ENCODE measurements at regions not wholly inside any gene's neighbourhood (a gene's known extent, or its start where the extent isn't known, plus 50 kb on each side); places are given as distances from the start of the nearest gene placed in this dataset.
"Not testable (repeated sequence)": the region's sequence is repeated elsewhere in the genome, so short reads cannot be mapped to it uniquely, and the experiment has no call there.

DNA sequence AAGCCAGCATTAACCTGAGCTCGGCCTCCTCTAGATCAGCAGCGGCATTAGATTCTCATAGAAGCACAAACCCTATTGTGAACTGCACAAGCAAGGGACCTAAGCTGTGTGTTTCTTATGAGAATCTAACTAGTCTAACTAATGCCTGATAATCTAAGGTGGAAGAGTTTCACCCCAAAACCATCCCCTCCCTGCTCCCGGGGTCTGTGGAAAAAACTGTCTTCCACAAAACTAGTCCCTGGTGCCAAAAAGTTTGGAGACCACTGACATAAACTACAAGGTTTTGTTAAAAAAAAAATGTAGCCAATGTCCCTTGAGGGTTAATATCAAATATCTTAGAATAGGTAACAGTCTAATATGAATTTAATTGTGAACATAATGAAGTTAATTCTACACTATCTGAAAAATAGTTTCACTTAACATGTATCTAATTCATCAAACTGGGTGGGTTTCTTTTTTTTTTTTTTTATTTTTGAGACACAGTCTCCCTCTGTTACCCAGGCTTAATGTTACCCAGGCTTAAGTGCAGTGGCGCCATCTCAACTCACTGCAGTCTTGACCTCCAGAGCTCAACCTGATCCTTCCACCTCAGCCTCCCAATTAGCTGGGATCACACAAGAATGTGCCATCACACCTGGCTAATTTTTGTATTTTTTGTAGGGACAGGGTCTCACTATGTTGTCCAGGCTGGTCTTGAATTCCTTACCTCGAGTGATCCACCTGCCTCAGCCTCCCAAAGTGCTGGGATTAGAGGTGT lies 4752.2 kb upstream of the OR11H1 start:
- H3K4me2 ChIP-seq (ENCODE audit: control insufficient read depth, insufficient read depth); POLR2A ChIA-PET; SMC1A ChIA-PET (ENCODE audit: uncharacterized antibody, unreplicated experiment); RAD21 ChIA-PET (ENCODE audit: unreplicated experiment); H3K4me3 ChIP-seq; H3K79me2 ChIP-seq (ENCODE audit: control insufficient read depth, insufficient read depth, low read length); H3K36me3 ChIP-seq (ENCODE audit: control insufficient read depth in 2 of 2, insufficient read depth in 2 of 2, low read length in 1 of 2); BruUV-seq (replicated peaks); H2AFZ ChIP-seq (ENCODE audit: control insufficient read depth, low read depth, low read length); H3K27ac ChIP-seq (ENCODE audit: control insufficient read depth, insufficient read depth); H3K4me1 ChIP-seq (ENCODE audit: control insufficient read depth, insufficient read depth, low read length); CTCF ChIA-PET; intact Hi-C loops (cut with micrococcal nuclease; ENCODE audit: unreplicated experiment); DNase-seq (ENCODE audit: low read depth, low spot score); ATAC-seq; H3K9me3 ChIP-seq (replicated peaks; ENCODE audit: control insufficient read depth, insufficient read depth, low read length); H3K9ac ChIP-seq (ENCODE audit: control insufficient read depth, insufficient read depth, low read length); H4K20me1 ChIP-seq (ENCODE audit: control insufficient read depth, insufficient read depth); in situ Hi-C loops (cut with MboI); H3K27me3 ChIP-seq (replicated peaks in 1 of 2; ENCODE audit: control insufficient read depth in 2 of 2, insufficient read depth in 2 of 2, low read length in 1 of 2); FAIRE-seq: not testable (repeated sequence)
- 12% methylated on average over 5 of the region's 5 CpGs for WGBS (ENCODE audit: insufficient coverage, insufficient replicate concordance, low lambda C conversion rate, missing lambda C conversion rate)

GRCh38 chr22:10776358-10776729 lies 4751.6 kb upstream of the OR11H1 start:
- H3K27ac ChIP-seq (ENCODE audit: control insufficient read depth, insufficient read depth); intact Hi-C loops (cut with micrococcal nuclease; ENCODE audit: unreplicated experiment); H3K27me3 ChIP-seq (replicated peaks in 1 of 2; ENCODE audit: control insufficient read depth in 2 of 2, insufficient read depth in 2 of 2, low read length in 1 of 2); H3K4me1 ChIP-seq (ENCODE audit: control insufficient read depth, insufficient read depth, low read length); ATAC-seq; H3K4me2 ChIP-seq (ENCODE audit: control insufficient read depth, insufficient read depth); POLR2A ChIA-PET; H3K9ac ChIP-seq (ENCODE audit: control insufficient read depth, insufficient read depth, low read length); H3K4me3 ChIP-seq; BruUV-seq (replicated peaks); SMC1A ChIA-PET (ENCODE audit: uncharacterized antibody, unreplicated experiment); DNase-seq (ENCODE audit: low read depth, low spot score); RAD21 ChIA-PET (ENCODE audit: unreplicated experiment); H4K20me1 ChIP-seq (ENCODE audit: control insufficient read depth, insufficient read depth); H3K36me3 ChIP-seq (ENCODE audit: control insufficient read depth in 2 of 2, insufficient read depth in 2 of 2, low read length in 1 of 2); FAIRE-seq; H2AFZ ChIP-seq (ENCODE audit: control insufficient read depth, low read depth, low read length); H3K9me3 ChIP-seq (replicated peaks; ENCODE audit: control insufficient read depth, insufficient read depth, low read length); in situ Hi-C loops (cut with MboI); CTCF ChIA-PET; H3K79me2 ChIP-seq (ENCODE audit: control insufficient read depth, insufficient read depth, low read length): not testable (repeated sequence)
- 16% methylated on average over 6 of the region's 7 CpGs for WGBS (ENCODE audit: insufficient coverage, insufficient replicate concordance, low lambda C conversion rate, missing lambda C conversion rate)

DNA sequence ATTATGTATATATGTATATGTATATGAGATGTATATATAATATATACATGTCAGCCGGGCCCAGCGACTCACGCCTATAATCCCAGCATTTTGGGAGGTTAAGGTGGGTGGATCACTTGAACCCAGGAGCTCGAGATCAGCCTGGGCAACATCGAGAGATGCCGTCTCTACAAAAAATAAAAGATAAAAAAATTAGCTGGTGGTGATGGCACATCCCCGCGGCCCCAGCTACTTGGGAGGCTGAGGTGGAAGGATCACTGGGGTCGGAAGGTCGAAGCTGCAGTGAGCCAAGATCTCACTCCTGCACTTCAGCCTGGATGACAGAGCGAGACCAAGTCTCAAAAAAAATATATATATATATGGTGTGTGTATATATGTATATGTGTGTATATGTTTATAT lies 4750.3 kb upstream of the OR11H1 start:
- H3K27ac ChIP-seq (ENCODE audit: control insufficient read depth, insufficient read depth); in situ Hi-C loops (cut with MboI); intact Hi-C loops (cut with micrococcal nuclease; ENCODE audit: unreplicated experiment); H3K27me3 ChIP-seq (replicated peaks in 1 of 2; ENCODE audit: control insufficient read depth in 2 of 2, insufficient read depth in 2 of 2, low read length in 1 of 2); H3K36me3 ChIP-seq (ENCODE audit: control insufficient read depth in 2 of 2, insufficient read depth in 2 of 2, low read length in 1 of 2); H3K9me3 ChIP-seq (replicated peaks; ENCODE audit: control insufficient read depth, insufficient read depth, low read length); RAD21 ChIA-PET (ENCODE audit: unreplicated experiment); POLR2A ChIA-PET; H3K79me2 ChIP-seq (ENCODE audit: control insufficient read depth, insufficient read depth, low read length); H3K4me1 ChIP-seq (ENCODE audit: control insufficient read depth, insufficient read depth, low read length); CTCF ChIA-PET; H4K20me1 ChIP-seq (ENCODE audit: control insufficient read depth, insufficient read depth); H2AFZ ChIP-seq (ENCODE audit: control insufficient read depth, low read depth, low read length); H3K9ac ChIP-seq (ENCODE audit: control insufficient read depth, insufficient read depth, low read length); ATAC-seq; FAIRE-seq; H3K4me3 ChIP-seq; H3K4me2 ChIP-seq (ENCODE audit: control insufficient read depth, insufficient read depth); DNase-seq (ENCODE audit: low read depth, low spot score); BruUV-seq (replicated peaks); SMC1A ChIA-PET (ENCODE audit: uncharacterized antibody, unreplicated experiment): not testable (repeated sequence)
- 42% methylated on average over 11 of the region's 11 CpGs for WGBS (ENCODE audit: insufficient coverage, insufficient replicate concordance, low lambda C conversion rate, missing lambda C conversion rate)

Measured in GM12878 (cell line).